Loucy (cell line): ENCODE measurements at regions not wholly inside any gene's neighbourhood (a gene's known extent, or its start where the extent isn't known, plus 50 kb on each side); places are given as distances from the start of the nearest gene placed in this dataset.

Experiments used
- CTCF ChIP-seq: fragments of 200-600 bp; sonication (generic); conservative IDR thresholded peaks from 2 replicates; pipeline ENCODE4 v1.5.1; 2014; ENCODE audit warnings: mild to moderate bottlenecking, antibody characterized with exemption, low read length
- EZH2phosphoT487 ChIP-seq: fragments of 200-600 bp; IDR thresholded peaks from 2 replicates; pipeline ENCODE4 v1.6.1; 2018; ENCODE audit warnings: antibody characterized with exemption, mild to moderate bottlenecking, moderate library complexity, borderline replicate concordance

GRCh38 chr2:129782633-129782990 lies 196.9 kb upstream of the RAB6C start:
- TF ChIP-seq EZH2phosphoT487 (no peak), CTCF (no peak)
